ENCODE measurements at regions not wholly inside any gene's neighbourhood (a gene's known extent, or its start where the extent isn't known, plus 50 kb on each side); places are given as distances from the start of the nearest gene placed in this dataset.

DNA sequence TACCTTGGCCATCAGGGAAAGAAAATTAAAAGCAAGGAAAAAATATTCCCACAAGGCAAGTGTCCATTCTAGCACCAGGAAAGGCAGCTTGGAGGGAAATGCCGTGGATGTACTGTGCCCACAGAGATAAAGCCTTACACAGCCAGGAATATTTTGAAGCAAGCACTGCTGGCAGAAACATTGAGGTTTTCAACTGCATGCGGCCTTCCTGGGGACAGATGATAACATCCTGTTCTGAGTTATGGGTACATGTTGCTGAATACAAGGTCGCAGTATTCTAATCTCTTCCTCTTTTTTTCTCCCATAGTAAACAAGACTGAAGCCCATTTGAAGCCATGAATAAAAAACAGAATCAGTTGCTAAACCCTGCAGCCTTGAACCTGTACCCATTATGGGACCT lies 197.1 kb downstream of the BTG1 start:
- ATAC-seq, result peak in 2 of 4 donors; percentile 16 to 90
- no peak overlapping the region for H3K27ac ChIP-seq
- no peak overlapping the region for H3K4me3 ChIP-seq

DNA sequence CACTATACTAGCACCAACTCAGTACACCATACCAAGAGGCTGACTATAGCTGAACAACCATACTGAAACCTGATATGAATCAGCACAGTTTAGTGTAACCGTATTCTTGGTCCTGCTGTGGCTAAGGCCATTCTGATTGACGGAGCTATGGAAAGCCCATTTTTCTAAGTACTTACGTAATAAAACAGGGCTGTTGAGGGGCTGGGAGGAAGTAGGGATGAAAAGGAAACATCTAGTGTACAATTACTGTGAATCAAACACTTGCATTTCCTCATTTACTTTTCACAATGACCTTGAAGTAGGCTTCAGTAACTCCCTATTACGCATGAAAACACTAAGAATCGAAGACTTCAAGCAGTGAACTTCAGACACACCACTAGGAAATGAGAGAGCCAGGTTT lies 198.2 kb downstream of the BTG1 start:
- ATAC-seq (no peak), DNase-seq (no peak)
- no peaks in the 10 kb centered on the region for H3K9me3 ChIP-seq
- intact Hi-C loops (cut with DNase I), result no loop called here
- H3K4me1 ChIP-seq, result no peaks in the 10 kb centered on the region
- H3K36me3 ChIP-seq, result no peaks in the 10 kb centered on the region
- H3K27ac ChIP-seq, result no peak overlapping the region
- no peaks in the 10 kb centered on the region for H3K27me3 ChIP-seq
- WGBS (ENCODE audit: insufficient coverage, low coverage, low lambda C conversion rate, missing lambda C conversion rate), result 79% methylated on average over 5 of the region's 5 CpGs
- H3K4me3 ChIP-seq, result no peak overlapping the region
- no peak for TF ChIP-seq POLR2A (IDR thresholded peaks at IDR 0.05)
- TF ChIP-seq, protein P1, sequence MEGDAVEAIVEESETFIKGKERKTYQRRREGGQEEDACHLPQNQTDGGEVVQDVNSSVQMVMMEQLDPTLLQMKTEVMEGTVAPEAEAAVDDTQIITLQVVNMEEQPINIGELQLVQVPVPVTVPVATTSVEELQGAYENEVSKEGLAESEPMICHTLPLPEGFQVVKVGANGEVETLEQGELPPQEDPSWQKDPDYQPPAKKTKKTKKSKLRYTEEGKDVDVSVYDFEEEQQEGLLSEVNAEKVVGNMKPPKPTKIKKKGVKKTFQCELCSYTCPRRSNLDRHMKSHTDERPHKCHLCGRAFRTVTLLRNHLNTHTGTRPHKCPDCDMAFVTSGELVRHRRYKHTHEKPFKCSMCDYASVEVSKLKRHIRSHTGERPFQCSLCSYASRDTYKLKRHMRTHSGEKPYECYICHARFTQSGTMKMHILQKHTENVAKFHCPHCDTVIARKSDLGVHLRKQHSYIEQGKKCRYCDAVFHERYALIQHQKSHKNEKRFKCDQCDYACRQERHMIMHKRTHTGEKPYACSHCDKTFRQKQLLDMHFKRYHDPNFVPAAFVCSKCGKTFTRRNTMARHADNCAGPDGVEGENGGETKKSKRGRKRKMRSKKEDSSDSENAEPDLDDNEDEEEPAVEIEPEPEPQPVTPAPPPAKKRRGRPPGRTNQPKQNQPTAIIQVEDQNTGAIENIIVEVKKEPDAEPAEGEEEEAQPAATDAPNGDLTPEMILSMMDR (IDR thresholded peaks at IDR 0.05), result no peak

More for the DNA sequence above, 197.1 kb downstream of the BTG1 start:
- no peaks in the 10 kb centered on the region for H3K36me3 ChIP-seq
- intact Hi-C loops (cut with DNase I), result no loop called here
- no peaks in the 10 kb centered on the region for H3K9me3 ChIP-seq
- DNase-seq, result no peak
- 66% methylated on average over 3 of the region's 3 CpGs for WGBS (ENCODE audit: insufficient coverage, low coverage, low lambda C conversion rate, missing lambda C conversion rate)
- no peaks in the 10 kb centered on the region for H3K27me3 ChIP-seq
- TF ChIP-seq, protein P1 (IDR thresholded peaks at IDR 0.05), result no peak
- TF ChIP-seq POLR2A (IDR thresholded peaks at IDR 0.05), result no peak
- no peaks in the 10 kb centered on the region for H3K4me1 ChIP-seq

DNA sequence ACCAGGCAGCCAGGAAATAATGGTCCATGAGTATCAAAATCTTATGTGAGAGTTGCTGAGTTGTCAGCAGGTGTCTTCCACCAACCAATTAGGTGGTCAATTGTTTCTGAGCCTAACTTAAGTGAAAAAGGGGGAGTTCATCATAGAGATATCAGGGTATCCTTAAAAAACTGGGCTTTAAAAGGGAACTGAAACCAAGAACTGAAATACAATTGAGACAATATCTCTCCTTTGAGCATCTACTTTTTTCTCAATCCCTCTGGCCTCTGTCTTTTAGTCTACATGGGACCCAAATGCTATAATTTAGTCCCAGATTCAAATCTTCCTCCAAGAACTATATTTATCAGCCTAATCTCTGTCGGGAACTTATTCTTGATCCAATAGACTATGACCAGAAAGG lies 201.0 kb downstream of the BTG1 start:
- DNase-seq (no peak), ATAC-seq (no peak)
- intact Hi-C loops (cut with DNase I), result no loop called here
- Histone ChIP-seq H3K9me3 (no peaks in the 10 kb centered on the region), H3K36me3 (no peaks in the 10 kb centered on the region), H3K27me3 (no peaks in the 10 kb centered on the region), H3K27ac (no peak overlapping the region), H3K4me1 (no peaks in the 10 kb centered on the region), H3K4me3 (no peak overlapping the region)
- 80% methylated on average over 1 of the region's 1 CpG for WGBS (ENCODE audit: insufficient coverage, low coverage, low lambda C conversion rate, missing lambda C conversion rate)
- TF ChIP-seq POLR2A (IDR thresholded peaks at IDR 0.05), result no peak
- TF ChIP-seq, protein P1 (IDR thresholded peaks at IDR 0.05), result no peak

DNA sequence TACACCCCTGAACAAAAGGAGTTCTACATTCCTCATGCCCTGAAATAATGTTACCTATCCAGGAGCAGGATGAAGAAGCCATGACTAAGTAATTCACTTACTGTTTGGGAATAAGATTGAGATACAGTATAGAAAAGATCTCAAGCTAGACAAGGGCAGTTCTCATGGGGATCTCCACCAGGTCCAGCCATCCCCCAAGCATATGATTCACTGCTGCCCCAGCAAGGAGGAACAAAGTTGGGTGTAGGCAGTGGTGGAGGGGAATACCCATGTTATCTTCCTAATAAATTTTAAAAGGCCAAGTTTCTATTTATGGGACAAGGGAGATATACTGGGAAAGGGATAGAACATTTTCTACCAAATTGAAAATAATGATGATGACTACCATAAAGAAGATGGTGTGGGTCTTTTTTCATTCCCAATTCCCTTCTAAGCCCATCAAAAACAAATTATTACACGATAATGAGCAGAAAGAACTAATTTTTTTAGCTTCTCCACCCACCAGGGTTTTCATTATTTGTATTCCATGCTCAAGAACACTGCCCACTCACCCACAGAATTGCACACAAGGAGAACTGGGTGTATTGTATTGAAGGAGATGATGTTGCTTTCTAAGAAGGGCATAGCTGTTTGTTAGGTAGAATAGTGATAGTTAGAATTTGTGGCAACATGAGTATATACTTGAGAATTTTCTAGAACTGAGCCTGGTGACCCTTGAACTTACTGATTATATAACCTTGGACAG lies 204.6 kb downstream of the BTG1 start:
- whole genome bisulfite sequencing (ENCODE audit: insufficient coverage, low coverage, low lambda C conversion rate, missing lambda C conversion rate), result 56% methylated on average over 1 of the region's 1 CpG
- H3K9me3 ChIP-seq, result no peaks in the 10 kb centered on the region
- no peak for DNase-seq
- H3K27ac ChIP-seq, result no peak overlapping the region
- intact Hi-C loops (cut with DNase I), result no loop called here
- no peaks in the 10 kb centered on the region for H3K36me3 ChIP-seq
- no peak for ATAC-seq
- no peaks in the 10 kb centered on the region for H3K27me3 ChIP-seq
- no peak for TF ChIP-seq POLR2A (IDR thresholded peaks at IDR 0.05)
- TF ChIP-seq, protein P1 (IDR thresholded peaks at IDR 0.05), result no peak
- H3K4me3 ChIP-seq, result no peak overlapping the region
- no peaks in the 10 kb centered on the region for H3K4me1 ChIP-seq

Measured in right lobe of liver (tissue), 6 donors.